HG03066 (cell line): ENCODE measurements at regions not wholly inside any gene's neighbourhood (a gene's known extent, or its start where the extent isn't known, plus 50 kb on each side); places are given as distances from the start of the nearest gene placed in this dataset.
"Not testable (repeated sequence)": the region's sequence is repeated elsewhere in the genome, so short reads cannot be mapped to it uniquely, and the experiment has no call there.

Experiments
- ATAC-seq: cut with Tn5 transposase; IDR thresholded peaks from one replicate; pipeline ENCODE4 v1.9.1; 2021; ENCODE audit warnings: low read depth; ENCODE audit not compliant: unreplicated experiment

DNA sequence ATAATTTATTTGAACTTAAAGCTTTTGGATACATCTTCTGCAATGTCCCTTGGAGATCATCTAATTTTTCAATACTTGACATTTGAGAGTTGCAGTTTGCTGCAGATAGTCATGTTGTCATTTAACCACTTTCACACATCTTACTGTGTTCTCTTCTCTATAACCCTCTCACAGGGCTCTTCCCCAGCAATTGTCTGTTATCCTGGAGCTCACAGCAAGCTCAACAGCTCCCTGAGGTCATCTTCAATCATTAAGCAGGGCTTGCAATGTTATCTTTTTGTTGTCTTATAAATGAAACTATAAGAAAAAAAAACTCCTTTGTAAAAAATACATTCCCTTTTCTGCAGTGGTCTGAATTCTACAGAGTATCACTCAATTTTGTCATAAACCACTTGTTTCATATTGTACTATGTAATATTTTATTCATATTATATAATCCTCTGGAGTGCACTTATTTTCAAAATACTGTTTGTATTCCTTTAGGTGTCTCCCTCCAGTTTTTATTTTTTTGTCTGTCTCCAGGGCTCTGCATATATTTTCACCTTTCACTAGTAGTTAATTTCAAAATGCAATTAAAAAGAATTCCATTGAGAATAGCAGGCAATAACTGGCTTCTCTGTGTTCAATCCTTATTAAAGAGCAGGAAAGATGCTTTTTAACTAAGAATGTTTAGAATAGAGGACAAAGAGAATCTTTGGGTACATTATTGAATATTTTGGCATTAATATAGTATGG is 106.3 kb upstream of the ARSJ start:
- ATAC-seq, result no peak

DNA sequence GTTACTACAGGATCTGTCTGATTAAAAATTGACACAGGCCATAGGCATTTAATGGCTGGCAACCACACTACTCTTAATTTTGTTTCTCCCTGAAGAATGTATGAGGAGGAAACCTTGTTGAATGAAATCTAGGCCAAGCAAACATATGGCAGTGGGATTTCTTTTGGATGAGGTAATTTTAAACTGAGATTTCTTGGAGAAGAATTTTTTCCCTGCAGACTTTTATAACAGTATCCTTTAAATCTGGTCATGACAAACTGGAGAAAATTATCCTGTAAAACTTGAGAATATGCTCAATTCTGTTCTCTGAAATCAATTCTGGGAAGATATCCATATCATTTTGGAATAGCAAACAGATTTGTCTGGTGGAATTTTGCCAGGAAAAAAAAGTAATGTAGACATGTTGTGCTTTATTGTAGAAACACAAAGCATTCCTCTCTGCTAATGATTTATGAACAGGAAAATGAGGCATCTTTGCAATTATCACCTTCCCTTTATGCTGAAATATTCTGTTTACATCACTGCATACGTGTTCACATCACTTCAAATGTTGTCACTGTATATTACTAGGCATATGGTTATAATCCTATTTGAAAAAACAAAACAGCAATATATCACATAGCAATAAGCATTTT is 108.3 kb upstream of the ARSJ start:
- ATAC-seq, result no peak

GRCh38 chr4:114088481-114088880 is 109.0 kb upstream of the ARSJ start:
- ATAC-seq, result no peak

- ATAC-seq, result no peak
Observed at GRCh38 chr4:114091546-114091945, 112.1 kb upstream of the ARSJ start.

DNA sequence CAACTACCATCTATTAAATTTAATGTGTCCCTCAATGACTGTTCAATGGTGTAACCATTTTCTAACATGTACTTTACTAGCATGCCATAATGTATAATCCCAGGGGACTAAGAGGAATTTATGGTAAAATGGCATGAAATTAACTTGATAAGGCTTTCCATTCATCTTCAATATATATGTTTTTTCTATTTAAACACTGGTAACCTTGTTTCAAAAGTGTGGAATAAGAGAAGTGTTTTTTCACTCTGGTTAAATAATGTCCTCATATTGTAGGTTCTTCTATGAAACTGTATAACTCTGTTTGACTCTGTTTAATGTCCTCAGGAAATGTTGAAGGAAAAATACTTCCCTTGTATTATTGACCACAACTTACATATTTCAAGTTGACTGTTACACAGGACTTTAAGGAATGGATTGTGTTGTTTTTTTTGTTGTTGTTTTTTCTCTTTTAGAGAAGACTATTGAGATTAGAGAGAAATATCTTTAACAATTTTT is 113.8 kb upstream of the ARSJ start:
- ATAC-seq, result no peak

DNA sequence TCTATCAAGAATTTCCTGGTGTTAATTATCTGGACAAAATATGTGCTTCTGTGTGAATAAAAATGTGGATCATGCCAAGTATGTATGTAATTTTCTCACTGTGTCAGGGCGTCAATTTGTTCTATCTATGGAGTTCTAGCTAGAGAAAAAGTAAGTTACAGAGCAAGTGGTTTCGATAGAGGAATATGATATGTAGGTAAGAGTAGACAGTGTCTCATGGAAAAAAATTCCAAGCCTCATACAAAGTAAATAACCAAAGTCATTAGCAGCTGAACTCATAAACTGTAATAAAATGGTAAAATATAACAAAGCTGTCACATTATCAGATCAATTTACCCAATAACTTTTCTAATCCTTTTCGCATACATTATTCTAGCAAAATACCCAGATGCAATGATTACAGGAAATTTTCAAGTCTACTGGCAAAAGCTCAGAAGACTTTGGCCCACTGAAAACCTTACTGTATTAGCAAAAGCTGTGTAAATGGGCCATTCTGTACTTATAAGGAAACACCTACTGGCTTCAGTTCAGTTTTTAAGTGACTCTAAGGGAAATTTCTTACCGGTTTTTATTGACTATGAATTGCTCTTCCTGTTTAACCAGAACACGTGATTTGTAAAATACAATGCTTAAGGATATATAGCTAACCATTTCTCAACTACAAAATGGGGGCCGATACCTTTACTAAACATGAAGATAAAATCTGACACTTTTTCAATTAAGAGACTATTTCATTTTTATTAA is 121.0 kb upstream of the ARSJ start:
- ATAC-seq, result no peak

DNA sequence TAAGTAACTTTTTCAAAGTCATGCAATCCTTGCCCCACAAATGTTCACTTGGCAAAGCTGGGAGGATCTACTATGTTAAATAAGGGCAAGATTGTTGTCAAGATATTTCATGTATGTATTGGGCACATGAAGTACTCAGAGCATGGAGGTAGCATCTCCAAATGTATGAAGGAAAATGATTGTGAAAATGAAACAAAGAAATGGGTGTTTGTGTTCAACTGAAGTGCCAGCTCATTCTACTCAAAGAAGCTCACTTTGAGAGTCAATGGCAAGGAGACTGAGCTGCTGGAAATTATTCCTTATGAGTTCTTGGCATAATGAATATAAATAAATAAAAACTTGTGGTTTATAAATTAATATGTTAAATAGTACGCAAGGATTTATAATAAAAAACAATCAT is 124.5 kb upstream of the ARSJ start:
- ATAC-seq, result no peak

GRCh38 chr4:114108869-114109268 is 129.4 kb upstream of the ARSJ start:
- ATAC-seq, result no peak

DNA sequence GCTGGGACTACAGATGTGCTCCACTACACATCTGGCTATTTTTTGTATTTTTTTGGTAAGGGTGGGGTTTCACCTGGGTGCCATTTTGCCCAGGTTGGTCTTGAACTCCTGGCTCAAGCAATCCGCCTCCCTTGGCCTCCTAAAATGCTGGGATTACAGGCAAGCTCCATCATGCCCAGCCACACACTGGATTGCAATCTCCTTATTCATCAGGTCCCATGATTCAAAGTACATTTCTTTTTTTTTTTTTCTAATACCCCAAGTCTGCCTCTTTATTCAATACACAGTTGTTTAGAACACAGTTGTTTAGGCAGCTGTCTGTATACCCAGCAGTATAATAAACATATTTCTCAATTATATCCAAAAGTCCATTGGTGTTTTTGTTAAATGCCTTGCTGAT is 130.3 kb upstream of the ARSJ start:
- no peak for ATAC-seq

- no peak for ATAC-seq
Observed at GRCh38 chr4:114115526-114115925, 136.1 kb upstream of the ARSJ start.

DNA sequence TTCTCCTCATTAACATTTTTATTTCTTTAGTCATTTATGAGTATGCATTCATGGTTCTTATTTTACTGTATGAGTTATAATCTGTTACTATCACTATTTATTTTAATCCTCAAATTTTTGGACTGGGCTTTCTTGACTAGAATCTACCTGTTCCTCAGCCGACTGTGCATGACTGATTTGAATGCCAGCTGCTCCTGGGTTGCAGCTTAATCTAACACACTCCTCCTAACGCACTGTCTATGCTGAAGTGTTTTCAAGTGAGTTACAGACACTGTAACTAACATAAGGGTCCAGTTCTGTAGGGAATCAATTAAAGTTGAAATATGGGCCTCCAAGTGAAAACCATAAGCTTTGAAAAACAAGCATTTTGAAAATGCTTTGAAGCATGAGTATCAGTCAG is 137.4 kb upstream of the ARSJ start:
- no peak for ATAC-seq

DNA sequence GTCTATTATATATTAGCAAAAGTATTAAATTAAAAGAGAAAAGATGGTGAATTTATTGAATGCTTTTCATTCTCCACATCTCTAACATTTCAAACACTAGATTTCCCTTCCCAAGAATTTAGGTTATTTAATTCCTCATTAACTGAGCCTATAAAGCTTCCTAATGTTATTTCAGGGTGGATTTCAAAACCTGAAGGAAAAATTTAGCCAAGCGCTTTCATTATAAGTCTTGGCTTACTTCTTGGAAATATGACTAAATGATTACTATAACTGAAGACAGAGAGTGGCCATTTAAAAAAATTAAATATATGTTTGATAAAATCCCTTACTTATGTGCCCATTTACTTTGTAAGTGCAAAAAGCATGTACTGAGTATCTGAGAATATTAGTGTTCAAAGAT is 141.8 kb upstream of the ARSJ start:
- no peak for ATAC-seq

DNA sequence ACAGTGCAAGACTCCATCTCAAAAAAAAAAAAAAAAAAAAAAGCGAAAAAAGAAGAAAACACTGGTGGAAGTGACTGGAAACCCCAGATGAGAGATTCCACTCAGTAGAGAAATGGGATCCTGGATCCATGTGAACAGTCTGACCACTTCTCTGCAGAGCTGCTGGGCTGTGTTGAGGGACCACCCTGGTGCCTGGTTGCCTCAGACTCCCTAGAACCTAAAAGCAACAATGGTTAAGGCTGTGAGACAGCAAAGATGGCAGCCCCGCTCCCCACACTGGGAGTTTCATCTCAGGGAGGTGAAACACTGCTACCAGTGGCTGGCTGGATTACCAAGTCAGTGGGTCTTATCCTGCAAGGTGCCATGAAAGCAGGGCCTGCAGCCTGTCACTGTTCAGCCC is 152.8 kb upstream of the ARSJ start:
- no peak for ATAC-seq

DNA sequence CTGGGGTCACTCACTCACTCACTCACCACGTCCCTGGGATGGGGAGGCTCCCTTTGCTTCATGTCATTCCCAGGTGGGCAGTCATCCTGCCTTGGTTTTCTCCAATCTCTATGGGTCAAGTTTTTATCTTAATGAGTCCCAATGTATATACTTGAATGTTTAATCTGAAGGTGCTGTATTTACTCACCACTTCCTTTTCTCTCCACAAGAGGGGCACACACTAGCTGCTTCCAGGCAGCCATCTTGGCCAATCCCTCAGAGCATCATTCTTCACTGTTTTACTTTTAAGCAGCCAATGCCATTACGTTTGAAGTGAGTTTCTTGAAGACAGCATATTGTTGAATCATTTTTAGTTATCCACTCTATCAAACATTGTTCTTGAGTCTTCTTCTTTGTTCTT is 153.4 kb upstream of the ARSJ start:
- peak; percentile 54 for ATAC-seq

DNA sequence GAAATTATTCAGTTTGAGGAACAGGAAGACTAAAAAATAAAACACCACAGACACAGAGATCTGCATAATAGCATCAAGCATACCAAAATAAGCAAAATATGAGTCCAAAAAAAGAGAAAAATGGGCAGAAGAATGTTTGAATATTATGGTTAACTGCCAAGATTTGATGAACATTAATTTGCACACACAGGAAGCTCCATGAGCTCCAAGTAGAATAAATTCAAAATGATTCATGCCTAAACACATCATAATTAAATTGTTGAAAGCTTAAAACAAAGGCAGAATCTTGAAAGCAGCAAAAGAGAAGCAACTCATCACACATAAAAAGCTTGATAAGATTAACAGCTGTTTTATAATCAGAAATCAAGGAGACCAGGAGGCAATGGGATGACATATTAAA is 156.6 kb upstream of the ARSJ start:
- ATAC-seq, result no peak

DNA sequence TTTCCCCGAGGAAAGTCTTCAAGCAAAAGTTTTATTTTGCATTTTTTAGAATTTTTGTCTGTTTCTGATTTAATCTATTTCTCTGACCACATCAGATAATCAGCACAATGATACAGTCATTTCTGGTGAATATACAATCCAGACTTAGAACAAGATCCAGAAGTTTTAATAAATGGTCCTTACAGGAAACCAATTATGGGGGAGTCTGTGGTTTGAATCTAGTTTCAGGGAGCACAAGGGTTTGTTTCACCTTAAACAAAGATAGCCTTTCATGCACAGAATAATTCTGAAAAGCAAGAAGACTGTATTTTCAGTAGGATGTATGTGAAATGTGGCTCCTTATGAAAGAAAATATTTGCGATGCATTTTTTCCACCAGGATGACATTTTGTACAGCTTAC is 158.5 kb upstream of the ARSJ start:
- no peak for ATAC-seq

DNA sequence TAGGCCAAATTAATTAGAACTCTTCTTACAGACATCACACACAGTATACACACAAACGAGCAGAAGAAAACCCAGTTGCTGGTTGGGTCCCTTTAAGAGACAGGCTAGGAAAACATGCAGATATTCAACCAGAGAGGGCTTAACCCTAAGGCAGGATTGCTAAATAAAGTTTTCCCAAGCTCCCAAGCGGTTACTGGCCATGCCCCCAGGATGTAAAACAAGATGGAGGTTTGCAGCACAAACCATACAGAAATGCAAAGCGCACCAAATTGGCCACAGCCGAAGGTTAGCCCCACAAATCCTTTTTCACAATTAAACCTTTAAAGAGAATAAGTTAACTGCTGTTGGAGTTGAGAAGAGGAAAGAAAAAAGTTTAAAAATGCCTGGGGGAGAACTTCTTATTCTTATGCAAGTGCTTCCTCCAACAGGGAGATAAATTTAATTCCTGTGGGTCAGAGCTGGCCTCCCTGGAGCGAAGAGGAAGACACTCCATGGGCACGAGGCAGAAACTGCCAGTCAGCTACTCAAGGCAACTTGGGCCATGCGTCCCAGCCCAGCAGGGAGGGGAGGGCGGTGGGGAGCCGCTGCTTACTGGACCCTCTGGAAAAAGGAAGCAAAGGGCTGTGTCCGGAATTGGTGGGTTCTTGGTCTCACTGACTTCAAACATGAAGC is 167.6 kb upstream of the ARSJ start:
- no peak for ATAC-seq

DNA sequence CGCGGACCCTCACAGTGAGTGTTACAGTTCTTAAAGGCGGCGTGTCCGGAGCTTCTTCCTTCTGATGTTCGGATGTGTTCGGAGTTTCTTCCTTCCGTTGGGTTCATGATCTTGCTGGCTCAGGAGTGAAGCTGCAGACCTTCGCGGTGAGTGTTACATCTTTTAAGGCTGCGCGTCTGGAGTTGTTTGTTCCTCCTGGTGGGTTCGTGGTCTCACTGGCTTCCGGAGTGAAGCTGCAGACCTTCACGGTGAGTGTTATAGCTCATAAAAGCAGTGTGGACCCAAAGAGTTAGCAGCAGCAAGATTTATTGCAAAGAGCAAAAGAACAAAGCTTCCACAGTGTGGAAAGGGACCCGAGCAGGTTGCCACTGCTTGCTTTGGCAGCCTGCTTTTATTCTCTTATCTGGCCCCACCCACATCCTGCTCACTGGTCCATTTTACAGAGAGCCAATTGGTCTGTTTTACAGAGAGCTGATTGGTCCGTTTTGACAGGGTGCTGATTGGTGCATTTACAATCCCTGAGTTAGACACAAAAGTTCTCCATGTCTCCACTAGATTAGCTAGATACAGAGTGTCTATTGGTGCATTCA is 168.3 kb upstream of the ARSJ start:
- not testable (repeated sequence) for ATAC-seq

DNA sequence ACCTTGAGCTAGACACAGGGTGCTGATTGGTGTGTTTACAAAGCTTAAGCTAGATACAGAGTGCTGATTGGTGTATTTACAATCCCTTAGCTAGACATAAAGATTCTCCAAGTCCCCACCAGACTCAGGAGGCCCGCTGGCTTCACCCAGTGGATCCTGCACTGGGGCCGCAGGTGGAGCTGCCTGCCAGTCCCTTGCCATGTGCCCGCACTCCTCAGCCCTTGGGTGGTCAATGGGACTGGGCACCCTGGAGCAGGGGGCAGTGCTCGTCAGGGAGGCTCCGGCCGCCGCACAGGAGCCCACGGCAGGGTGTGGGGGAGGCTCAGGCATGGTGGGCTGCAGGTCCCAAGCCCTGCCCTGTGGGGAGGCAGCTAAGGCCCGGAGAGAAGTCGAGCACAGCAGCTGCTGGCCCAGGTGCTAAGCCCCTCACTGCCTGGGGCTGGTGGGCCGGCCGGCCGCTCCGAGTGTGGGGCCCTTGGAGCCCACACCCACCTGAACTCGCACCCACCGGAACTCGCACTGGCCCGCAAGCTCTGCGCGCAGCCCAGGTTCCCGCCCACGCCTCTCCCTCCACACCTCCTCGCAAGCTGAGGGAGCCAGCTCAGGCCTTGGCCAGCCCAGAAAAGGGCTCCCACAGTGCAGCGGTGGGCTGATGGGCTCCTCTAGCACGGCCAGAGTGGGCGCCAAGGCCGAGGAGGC is 169.1 kb upstream of the ARSJ start:
- not testable (repeated sequence) for ATAC-seq

DNA sequence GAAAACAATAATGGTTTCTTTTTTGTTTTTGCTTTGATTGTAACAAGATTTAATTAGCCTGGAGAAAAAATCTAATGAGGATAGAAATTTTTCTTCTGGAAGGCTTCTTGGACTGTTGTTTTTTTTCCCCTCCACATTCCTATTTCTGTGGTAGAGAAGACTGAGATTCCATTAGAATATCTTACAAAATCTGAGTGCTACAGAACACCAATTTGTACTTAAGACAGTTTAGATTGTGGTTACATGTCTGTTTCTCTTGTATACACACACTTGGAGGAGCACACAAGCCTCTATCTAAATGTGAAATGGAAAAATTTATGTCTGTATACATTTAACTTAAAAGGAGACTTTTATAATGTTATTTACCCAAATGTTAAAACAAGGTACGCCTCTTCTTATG is 176.9 kb upstream of the ARSJ start:
- ATAC-seq, result no peak
